H1 (cell line): ENCODE measurements at regions not wholly inside any gene's neighbourhood (a gene's known extent, or its start where the extent isn't known, plus 50 kb on each side); places are given as distances from the start of the nearest gene placed in this dataset.
A peak's percentile ranks its signal among the peaks of the same experiment; 100 is the strongest.

Experiments used
- CTCF ChIA-PET: fragments of 300-600 bp; sonication (Branson Sonifier 250); formaldehyde crosslinking; loops from one replicate; lab custom pipeline; 2021; ENCODE audit not compliant: partially characterized antibody; lab: Charles Lee
- POLR2A ChIA-PET: fragments of 300-600 bp; sonication (Branson Sonifier 250); formaldehyde crosslinking; loops from one replicate; lab custom pipeline; 2021; ENCODE audit warnings: inconsistent platforms; ENCODE audit not compliant: partially characterized antibody; lab: Charles Lee
- DNase-seq, 2 experiments: peaks; one replicate each; pipeline versions ENCODE4 v3.0.0 to v3.0.0-alpha.2; 2010 to 2022; ENCODE audit warnings: low spot score in 2 of 2, low read depth in 1 of 2, mixed read lengths in 1 of 2
- FAIRE-seq: peaks from 2 replicates; lab custom pipeline; 2011; peaks lifted over from hg19 to GRCh38; lab: Jason Lieb, UNC
- H2AFZ ChIP-seq: 2 replicates; pipeline ENCODE4 v1.8.1; 2012; ENCODE audit warnings: low read length, inconsistent platforms
- H2AK5ac ChIP-seq: 2 replicates; pipeline ENCODE4 v1.6.1; 2013; ENCODE audit warnings: low read depth, low read length
- H2BK120ac ChIP-seq: replicated peaks from 2 replicates; pipeline ENCODE3; 2013; ENCODE audit warnings: low read depth, low read length, inconsistent platforms
- H2BK12ac ChIP-seq: 2 replicates; pipeline ENCODE4 v1.6.1; 2013; ENCODE audit warnings: low read depth, low read length
- H2BK15ac ChIP-seq: 2 replicates; pipeline ENCODE4 v1.6.1; 2013; ENCODE audit warnings: low read length
- H2BK20ac ChIP-seq: 2 replicates; pipeline ENCODE4 v1.6.1; 2013; ENCODE audit warnings: low read length
- H2BK5ac ChIP-seq: 2 replicates; pipeline ENCODE4 v1.6.1; 2013; ENCODE audit warnings: low read depth, low read length
- H3K14ac ChIP-seq: 2 replicates; pipeline ENCODE4 v1.6.1; 2013; ENCODE audit warnings: inconsistent platforms; ENCODE audit not compliant: insufficient read length
- H3K18ac ChIP-seq: 2 replicates; pipeline ENCODE4 v1.6.1; 2013; ENCODE audit warnings: low read length; ENCODE audit errors: extremely low read depth
- H3K23ac ChIP-seq: 2 replicates; pipeline ENCODE4 v1.6.1; 2013; ENCODE audit warnings: inconsistent platforms; ENCODE audit not compliant: insufficient read length
- H3K23me2 ChIP-seq: 2 replicates; pipeline ENCODE4 v1.6.1; 2013; ENCODE audit warnings: low read depth, low read length
- H3K27ac ChIP-seq: 2 replicates; pipeline ENCODE4 v1.6.1; 2011; ENCODE audit warnings: low read depth, low read length, inconsistent platforms
- H3K27me3 ChIP-seq, 4 experiments: replicated peaks in 1 of 4; 1 replicate in 1 of 4; 2 replicates in 3 of 4; pipeline versions ENCODE4 v1.6.1 to v1.8.1; 2011 to 2013; ENCODE audit warnings: low read length in 3 of 4, mild to moderate bottlenecking in 3 of 4, inconsistent platforms in 2 of 4, mixed read lengths in 2 of 4, moderate library complexity in 1 of 4; ENCODE audit not compliant: control insufficient read depth in 3 of 4, insufficient read depth in 3 of 4; ENCODE audit errors: extremely low read depth in 1 of 4
- H3K36me3 ChIP-seq, 4 experiments: 2 replicates each; pipeline versions ENCODE4 v1.6.1 to v1.8.1; 2011 to 2013; ENCODE audit warnings: mild to moderate bottlenecking in 4 of 4, low read length in 3 of 4, moderate library complexity in 2 of 4, control low read depth in 1 of 4, inconsistent platforms in 1 of 4; ENCODE audit not compliant: insufficient read depth in 4 of 4, control insufficient read depth in 2 of 4
- H3K4ac ChIP-seq: replicated peaks from 2 replicates; pipeline ENCODE3; 2013; ENCODE audit warnings: low read length, low read depth, mixed read lengths, inconsistent platforms; ENCODE audit not compliant: insufficient read length
- H3K4me1 ChIP-seq, 4 experiments: replicated peaks in 1 of 4; 1 replicate in 1 of 4; 2 replicates in 3 of 4; pipeline versions ENCODE4 v1.6.1 to v1.8.1; 2011 to 2013; ENCODE audit warnings: low read length in 3 of 4, inconsistent platforms in 2 of 4, mixed read lengths in 1 of 4; ENCODE audit not compliant: insufficient read depth in 4 of 4, control insufficient read depth in 3 of 4
- H3K4me2 ChIP-seq, 2 experiments: 2 replicates each; pipeline versions ENCODE4 v1.6.1 to v1.8.1; 2011 to 2013; ENCODE audit warnings: low read depth in 2 of 2, low read length in 2 of 2, control low read depth in 1 of 2, inconsistent platforms in 1 of 2, mild to moderate bottlenecking in 1 of 2; ENCODE audit not compliant: insufficient read depth in 1 of 2
- H3K4me3 ChIP-seq, 4 experiments: fragments of 200-600, 300-600 bp in 1 of 4; sonication (generic), shearing (Covaris generic), sonication (Bioruptor Twin) in 1 of 4; 2 replicates each; pipeline versions ENCODE4 v1.5.1 to v1.8.1; 2011 to 2016; ENCODE audit warnings: low read length in 4 of 4, low read depth in 3 of 4, control low read depth in 2 of 4, inconsistent platforms in 2 of 4, mild to moderate bottlenecking in 2 of 4, mixed read lengths in 1 of 4, moderate library complexity in 1 of 4; ENCODE audit not compliant: insufficient read depth in 2 of 4; ENCODE audit errors: extremely low read depth in 1 of 4
- H3K56ac ChIP-seq: replicated peaks from 2 replicates; pipeline ENCODE3; 2013; ENCODE audit warnings: low read depth, mild to moderate bottlenecking, mixed read lengths, low read length, inconsistent platforms; ENCODE audit not compliant: insufficient read length
- H3K79me1 ChIP-seq: 2 replicates; pipeline ENCODE4 v1.6.1; 2013; ENCODE audit warnings: low read depth, low read length, control low read depth
- H3K79me2 ChIP-seq, 2 experiments: 2 replicates each; pipeline versions ENCODE4 v1.6.1 to v1.8.1; 2012 to 2013; ENCODE audit warnings: low read length in 2 of 2, mild to moderate bottlenecking in 2 of 2, inconsistent platforms in 1 of 2; ENCODE audit not compliant: insufficient read depth in 2 of 2, control insufficient read depth in 1 of 2
- H3K9ac ChIP-seq, 4 experiments: replicated peaks in 1 of 4; 1 replicate in 1 of 4; 2 replicates in 3 of 4; pipeline versions ENCODE4 v1.6.1 to v1.8.1; 2011 to 2013; ENCODE audit warnings: low read depth in 3 of 4, low read length in 3 of 4, control low read depth in 2 of 4, mild to moderate bottlenecking in 2 of 4, moderate library complexity in 2 of 4, inconsistent platforms in 1 of 4; ENCODE audit errors: extremely low read depth in 1 of 4
- H3K9me3 ChIP-seq, 2 experiments: 2 replicates each; pipeline versions ENCODE4 v1.6.1 to v1.8.1; 2012 to 2013; ENCODE audit warnings: mild to moderate bottlenecking in 2 of 2, moderate library complexity in 2 of 2, control low read depth in 1 of 2, inconsistent platforms in 1 of 2, low read depth in 1 of 2, low read length in 1 of 2, mixed read lengths in 1 of 2; ENCODE audit not compliant: insufficient read depth in 2 of 2
- H4K20me1 ChIP-seq, 2 experiments: replicated peaks in 1 of 2; 2 replicates each; pipeline versions ENCODE3 to v1.8.1; 2011 to 2013; ENCODE audit warnings: inconsistent platforms in 2 of 2, low read length in 2 of 2, mild to moderate bottlenecking in 1 of 2; ENCODE audit not compliant: insufficient read depth in 2 of 2, control insufficient read depth in 1 of 2
- H4K5ac ChIP-seq: 2 replicates; pipeline ENCODE4 v1.6.1; 2013; ENCODE audit warnings: low read length, low read depth, mixed read lengths, inconsistent platforms; ENCODE audit not compliant: insufficient read length
- H4K8ac ChIP-seq: 2 replicates; pipeline ENCODE4 v1.8.0; 2013; ENCODE audit warnings: mild to moderate bottlenecking, moderate library complexity, low read length, inconsistent platforms; ENCODE audit not compliant: insufficient read depth; ENCODE audit errors: extremely low read depth
- H4K91ac ChIP-seq: replicated peaks from 2 replicates; pipeline ENCODE3; 2013; ENCODE audit warnings: low read length, mixed read lengths, inconsistent platforms; ENCODE audit not compliant: insufficient read length
- CREB1 ChIP-seq: IDR thresholded peaks from 2 replicates; pipeline ENCODE4 v1.6.1; 2012; ENCODE audit warnings: inconsistent platforms
- CTBP2 ChIP-seq: IDR thresholded peaks from 2 replicates; pipeline ENCODE4 v1.7.0; 2011; ENCODE audit warnings: borderline replicate concordance, mild to moderate bottlenecking, moderate library complexity, mixed read lengths, low read length; ENCODE audit not compliant: insufficient read depth, insufficient read length
- KDM4A ChIP-seq: IDR thresholded peaks from one replicate; pipeline ENCODE4 v1.7.1; 2012; ENCODE audit warnings: low read depth, mild to moderate bottlenecking, moderate library complexity, low read length, inconsistent platforms; ENCODE audit not compliant: severe bottlenecking
- RAD21 ChIP-seq, 2 experiments: IDR thresholded peaks in 1 of 2; conservative IDR thresholded peaks in 1 of 2; 2 replicates each; pipeline ENCODE4 v1.6.1; 2011; ENCODE audit warnings: low read depth in 2 of 2, low read length in 2 of 2, improper control_type of control experiment in 1 of 2, inconsistent platforms in 1 of 2, mild to moderate bottlenecking in 1 of 2, moderate library complexity in 1 of 2
- TAF1 ChIP-seq: IDR thresholded peaks from 2 replicates; pipeline ENCODE4 v1.6.1; 2011; ENCODE audit warnings: mild to moderate bottlenecking, low read depth, low read length
- WGBS, 2 experiments: shearing (Covaris generic) in 1 of 2; methylation state at CpG; one replicate each; pipeline versions ENCODE4 v1.1.6 to v1.1.7; 2013 to 2015; ENCODE audit warnings: low lambda C conversion rate in 2 of 2, mixed read lengths in 2 of 2, inconsistent platforms in 1 of 2, low coverage in 1 of 2, missing lambda C conversion rate in 1 of 2; ENCODE audit not compliant: insufficient replicate concordance in 2 of 2, insufficient coverage in 1 of 2, insufficient read length in 1 of 2; ENCODE audit errors: extremely low coverage in 1 of 2, missing lambda C conversion rate in 1 of 2; 5-methylcytosine and 5-hydroxymethylcytosine counted together
- TF ChIP-seq, protein P1 (sequence below): IDR thresholded peaks from 2 replicates; pipeline ENCODE4 v1.6.1; 2012; ENCODE audit warnings: inconsistent platforms

DNA sequence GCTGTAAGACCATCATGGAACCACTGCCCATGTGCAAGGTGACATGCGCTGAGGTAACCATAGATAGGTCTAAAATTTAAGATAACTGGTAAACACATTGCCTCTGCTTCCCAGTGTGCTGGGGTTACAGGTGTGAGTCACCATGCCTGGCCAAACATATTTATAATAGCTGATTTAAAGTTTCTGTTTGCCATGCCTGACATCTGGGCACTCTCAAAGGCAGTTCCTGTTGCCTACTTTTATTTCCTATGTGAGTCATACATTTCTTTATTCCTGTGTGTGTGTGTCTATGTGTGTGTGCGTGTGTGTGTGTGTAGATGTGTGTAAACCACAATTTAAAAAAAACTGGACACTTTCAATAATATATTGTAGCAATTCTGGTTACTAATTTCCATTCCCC lies 415.2 kb upstream of the NETO1 start:
- CTCF ChIA-PET: interaction anchor here (0.6 kb wide), 1 partner anchor 41 kb away, joined by 3 read pairs; no protein-coding TSS in a partner anchor
- FAIRE-seq: no peak

More for the DNA sequence above, 415.2 kb upstream of the NETO1 start:
- Histone ChIP-seq H3K27ac (no peak overlapping the region), H2AFZ (no peak overlapping the region), H3K4me2 (no peak overlapping the region), H4K20me1 (no peaks in the 10 kb centered on the region), H3K79me2 (no peaks in the 10 kb centered on the region), H4K8ac (no peak overlapping the region), H3K9me3 (no peaks in the 10 kb centered on the region), H3K4me1 (peaks cover 0 to 3% (median 0%) of the 10 kb centered on the region in 4 experiments; a peak in 1 of 7 replicates), H4K5ac (no peak overlapping the region), H3K27me3 (no peaks in the 10 kb centered on the region), H3K14ac (no peak overlapping the region), H3K23me2 (no peaks in the 10 kb centered on the region), H3K9ac (no peak overlapping the region), H2AK5ac (no peak overlapping the region), H3K36me3 (no peaks in the 10 kb centered on the region), H3K56ac (no peak overlapping the region), H2BK5ac (no peak overlapping the region), H3K4me3 (no peak overlapping the region), H4K91ac (no peak overlapping the region), H3K79me1 (no peaks in the 10 kb centered on the region), H3K23ac (no peak overlapping the region), H2BK12ac (no peak overlapping the region), H2BK120ac (no peak overlapping the region), H2BK20ac (no peak overlapping the region), H3K4ac (no peak overlapping the region), H2BK15ac (no peak overlapping the region), H3K18ac (no peak overlapping the region)
- POLR2A ChIA-PET: no interaction called here
- no peak for DNase-seq
- TF ChIP-seq CTBP2 (no peak), CREB1 (no peak), RAD21 (IDR thresholded peaks at IDR 0.05 in 1 of 2, conservative IDR thresholded peaks at IDR 0.05 in 1 of 2; ENCODE audit: low read depth in 2 of 2, low read length in 2 of 2) (0 out of 4 replicates have a peak, but pooled peaks of 1 of the 2 experiments have one; percentile 12), TAF1 (no peak), KDM4A (no peak)
- TF ChIP-seq, protein P1, sequence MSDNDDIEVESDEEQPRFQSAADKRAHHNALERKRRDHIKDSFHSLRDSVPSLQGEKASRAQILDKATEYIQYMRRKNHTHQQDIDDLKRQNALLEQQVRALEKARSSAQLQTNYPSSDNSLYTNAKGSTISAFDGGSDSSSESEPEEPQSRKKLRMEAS: no peak
- 96% methylated on average over 2 of the region's 2 CpGs; no CpG with 5 or more reads in 1 of the 2 experiments for WGBS, 2 experiments
